Endothelial cell of umbilical vein (primary cell): ENCODE measurements at regions not wholly inside any gene's neighbourhood (a gene's known extent, or its start where the extent isn't known, plus 50 kb on each side); places are given as distances from the start of the nearest gene placed in this dataset.

Experiments used
- BruUV-seq: library from RNA; stranded (reverse); fragments of 400-500 nt; replicated peaks from 2 replicates; lab custom pipeline; 2021; lab: Mats Ljungman, UMichigan
- CTCF ChIA-PET: fragments of 300-600, 350-600 bp; sonication (Branson Sonifier 250); formaldehyde crosslinking; loops from one replicate; lab custom pipeline; 2021; ENCODE audit warnings: antibody characterized with exemption, inconsistent platforms; lab: Charles Lee
- POLR2A ChIA-PET: fragments of 300-600, 350-600 bp; sonication (Branson Sonifier 250); formaldehyde crosslinking; loops from one replicate; lab custom pipeline; 2021; ENCODE audit warnings: antibody characterized with exemption, inconsistent platforms; lab: Charles Lee
- DNase-seq: peaks from one replicate; pipeline ENCODE4 v3.0.0-alpha.2; 2011; ENCODE audit warnings: low read depth, low spot score
- FAIRE-seq: peaks from 2 replicates; lab custom pipeline; 2011; peaks lifted over from hg19 to GRCh38; lab: Jason Lieb, UNC
- H2AFZ ChIP-seq: 2 replicates; pipeline ENCODE4 v1.6.0; 2012; ENCODE audit warnings: low read depth, low read length, control low read depth, inconsistent platforms
- H3K27ac ChIP-seq: 2 replicates; pipeline ENCODE4 v1.5.1; 2011; ENCODE audit warnings: low read depth, mild to moderate bottlenecking, control low read depth, low read length, moderate library complexity; ENCODE audit not compliant: insufficient read depth
- H3K27me3 ChIP-seq, 2 experiments: 2 replicates each; pipeline versions ENCODE4 v1.6.0 to v1.6.1; 2011; ENCODE audit warnings: low read length in 2 of 2, mixed read lengths in 1 of 2; ENCODE audit not compliant: control insufficient read depth in 2 of 2, insufficient read depth in 2 of 2
- H3K36me3 ChIP-seq, 2 experiments: 2 replicates in 1 of 2; 3 replicates in 1 of 2; pipeline ENCODE4 v1.5.1; 2011; ENCODE audit warnings: low read length in 2 of 2, mild to moderate bottlenecking in 1 of 2, moderate library complexity in 1 of 2; ENCODE audit not compliant: control insufficient read depth in 2 of 2, insufficient read depth in 2 of 2; ENCODE audit errors: extremely low read depth in 1 of 2
- H3K4me1 ChIP-seq: 3 replicates; pipeline ENCODE4 v1.5.1; 2011; ENCODE audit warnings: mild to moderate bottlenecking, low read length; ENCODE audit not compliant: control insufficient read depth, insufficient read depth; ENCODE audit errors: extremely low read depth
- H3K4me2 ChIP-seq: 2 replicates; pipeline ENCODE4 v1.6.1; 2011; ENCODE audit warnings: low read length, control low read depth, mixed read lengths; ENCODE audit not compliant: insufficient read depth
- H3K4me3 ChIP-seq, 3 experiments: fragments of 200-600 bp in 1 of 3; sonication (generic), shearing (Covaris generic) in 1 of 3; replicated peaks in 1 of 3; 2 replicates each; pipeline ENCODE4 v1.5.1; 2011 to 2016; ENCODE audit warnings: control low read depth in 3 of 3, low read length in 3 of 3, mild to moderate bottlenecking in 2 of 3, inconsistent platforms in 1 of 3, low read depth in 1 of 3, moderate library complexity in 1 of 3; ENCODE audit not compliant: insufficient read depth in 1 of 3
- H3K79me2 ChIP-seq: 2 replicates; pipeline ENCODE4 v1.6.0; 2012; ENCODE audit warnings: low read length, inconsistent platforms; ENCODE audit not compliant: control insufficient read depth, insufficient read depth
- H3K9ac ChIP-seq: replicated peaks from 2 replicates; pipeline ENCODE3; 2011; ENCODE audit warnings: low read length, control low read depth; ENCODE audit not compliant: insufficient read depth; ENCODE audit errors: extremely low read depth
- H3K9me1 ChIP-seq: replicated peaks from 3 replicates; pipeline ENCODE4 v1.6.0; 2011; ENCODE audit warnings: mild to moderate bottlenecking, low read length; ENCODE audit not compliant: control insufficient read depth, insufficient read depth; ENCODE audit errors: extremely low read depth
- H3K9me3 ChIP-seq: replicated peaks from 2 replicates; pipeline ENCODE4 v1.5.1; 2012; ENCODE audit warnings: low read length, inconsistent platforms; ENCODE audit not compliant: control insufficient read depth, insufficient read depth
- H4K20me1 ChIP-seq: replicated peaks from 2 replicates; pipeline ENCODE3; 2011; ENCODE audit warnings: mild to moderate bottlenecking, low read length; ENCODE audit not compliant: control insufficient read depth, insufficient read depth; ENCODE audit errors: extremely low read depth
- CTCF ChIP-seq, 2 donors: IDR thresholded peaks; 1 replicate in 1 of 2; 2 replicates in 1 of 2; pipeline ENCODE4 v1.5.1; 2011; ENCODE audit warnings: low read length in 2 of 2, mild to moderate bottlenecking in 2 of 2, moderate library complexity in 2 of 2, control low read depth in 1 of 2, inconsistent platforms in 1 of 2, low read depth in 1 of 2; ENCODE audit not compliant: insufficient read depth in 1 of 2; ENCODE audit errors: extremely low read depth in 1 of 2
- EZH2 ChIP-seq: IDR thresholded peaks from 2 replicates; pipeline ENCODE4 v1.6.1; 2012; ENCODE audit warnings: borderline replicate concordance, low read depth, mild to moderate bottlenecking, moderate library complexity, low read length, inconsistent platforms; ENCODE audit not compliant: severe bottlenecking
- FOS ChIP-seq: IDR thresholded peaks from 2 replicates; pipeline ENCODE4 v1.6.1; 2011; ENCODE audit warnings: mild to moderate bottlenecking, low read length, moderate library complexity, borderline replicate concordance; ENCODE audit not compliant: insufficient read depth
- GATA2 ChIP-seq: IDR thresholded peaks from 2 replicates; pipeline ENCODE4 v1.7.0; 2011; ENCODE audit warnings: low read depth, mild to moderate bottlenecking, moderate library complexity, mixed read lengths, low read length; ENCODE audit not compliant: insufficient read length, insufficient read depth
- JUN ChIP-seq: IDR thresholded peaks from 2 replicates; pipeline ENCODE4 v1.6.1; 2011; ENCODE audit warnings: borderline replicate concordance, low read depth; ENCODE audit not compliant: insufficient read length, insufficient read depth
- MAX ChIP-seq: IDR thresholded peaks from 2 replicates; pipeline ENCODE4 v1.6.1; 2011; ENCODE audit not compliant: insufficient read depth, insufficient read length
- MYC ChIP-seq: IDR thresholded peaks from one replicate; pipeline ENCODE4 v1.6.1; 2011; ENCODE audit warnings: mild to moderate bottlenecking, low read depth, low read length
- POLR2A ChIP-seq: IDR thresholded peaks from 2 replicates; pipeline ENCODE4 v1.6.1; 2012; ENCODE audit warnings: low read depth, mild to moderate bottlenecking, control low read depth, low read length
- POLR2AphosphoS5 ChIP-seq: IDR thresholded peaks from 2 replicates; pipeline ENCODE4 v1.6.1; 2012; ENCODE audit warnings: low read depth, mild to moderate bottlenecking, control low read depth, low read length, moderate library complexity; ENCODE audit not compliant: insufficient read depth
- dilution Hi-C: fragments of 300-500 bp; cut with MboI; formaldehyde crosslinking; loops from one replicate; pipeline ENCODE4 v1.15.0; 2019; ENCODE audit warnings: low sequenced_read_pairs; ENCODE audit not compliant: extremely low pct_ligation_motif_present
- intact Hi-C: fragments of 100-400 bp; cut with micrococcal nuclease; formaldehyde crosslinking; loops from one replicate; pipeline ENCODE4 v1.10.0; 2022

- TF ChIP-seq EZH2 (no peak), MAX (no peak), MYC (no peak), CTCF (IDR thresholded peaks at IDR 0.05; ENCODE audit: extremely low read depth in 1 of 2, insufficient read depth in 1 of 2, low read depth in 1 of 2, low read length in 2 of 2) (no peak), POLR2AphosphoS5 (no peak), GATA2 (no peak), FOS (no peak), POLR2A (no peak), JUN (no peak)
- no peak overlapping the region for H2AFZ ChIP-seq
Observed at GRCh38 chr3:40899286-40899712, 300.0 kb upstream of the CTNNB1 start.

More at GRCh38 chr3:40899286-40899712, 300.0 kb upstream of the CTNNB1 start:
- Histone ChIP-seq H3K4me3 (no peak overlapping the region), H3K27ac (no peak overlapping the region), H3K9ac (no peak overlapping the region), H4K20me1 (no peaks in the 10 kb centered on the region), H3K4me1 (no peaks in the 10 kb centered on the region), H3K9me1 (no peaks in the 10 kb centered on the region), H3K9me3 (no peaks in the 10 kb centered on the region), H3K27me3 (no peaks in the 10 kb centered on the region), H3K4me2 (no peak overlapping the region), H3K36me3 (no peaks in the 10 kb centered on the region), H3K79me2 (no peaks in the 10 kb centered on the region)
- no peak for DNase-seq
- ChIA-PET POLR2A (no interaction called here), CTCF (interaction anchor here (1.1 kb wide), 1 partner anchor 55 kb away, joined by 3 read pairs; no protein-coding TSS in a partner anchor)
- intact Hi-C loops, result no loop called here
- no TSS peak for BruUV-seq
- dilution Hi-C loops, result no loop called here
- FAIRE-seq, result no peak
